ENCODE measurements at regions not wholly inside any gene's neighbourhood (a gene's known extent, or its start where the extent isn't known, plus 50 kb on each side); places are given as distances from the start of the nearest gene placed in this dataset.

GRCh38 chr6:135651964-135652755, 154.6 kb upstream of the AHI1 start (continued):
- TF ChIP-seq CREB1 (CRISPR knock-in tag; IDR thresholded peaks at IDR 0.05; ENCODE audit: low read depth) (no peak), STAT1 (IDR thresholded peaks at IDR 0.05; ENCODE audit: unreplicated experiment) (no peak), ZNF114 (CRISPR knock-in tag; IDR thresholded peaks at IDR 0.05) (no peak), NANOG (IDR thresholded peaks at IDR 0.05; ENCODE audit: borderline replicate concordance) (no peak), EZH2 (IDR thresholded peaks at IDR 0.05; ENCODE audit: low read depth, unreplicated experiment) (no peak), EZH2phosphoT487 (IDR thresholded peaks at IDR 0.05; ENCODE audit: unreplicated experiment) (no peak)

GRCh38 chr6:135655055-135655454, 157.5 kb upstream of the AHI1 start:
- H3K27me3 ChIP-seq (ENCODE audit: insufficient read depth) = no peaks in the 10 kb centered on the region
- Mint-ChIP-seq H3K4me1 (peaks cover 3% of the 10 kb centered on the region), H3K27ac (no peak overlapping the region), H3K4me3 (no peak overlapping the region), H3K9me3 (peaks cover 29% of the 10 kb centered on the region), H3K27me3 (ENCODE audit: insufficient read depth, low read depth, poor library complexity) (no peaks in the 10 kb centered on the region), H3K36me3 (ENCODE audit: low read depth) (peaks cover 11% of the 10 kb centered on the region; the same call in 2 of the 3 replicates)
- H3K4me2 ChIP-seq = no peak overlapping the region
- no peak for DNase-seq (ENCODE audit: low spot score)
- TF ChIP-seq NANOG (IDR thresholded peaks at IDR 0.05; ENCODE audit: borderline replicate concordance) (no peak), CREB1 (CRISPR knock-in tag; IDR thresholded peaks at IDR 0.05; ENCODE audit: low read depth) (no peak), REST (IDR thresholded peaks at IDR 0.05; ENCODE audit: unreplicated experiment) (no peak), POLR2AphosphoS5 (IDR thresholded peaks at IDR 0.05; ENCODE audit: low read depth) (no peak), EZH2phosphoT487 (IDR thresholded peaks at IDR 0.05; ENCODE audit: unreplicated experiment) (no peak), STAT1 (IDR thresholded peaks at IDR 0.05; ENCODE audit: unreplicated experiment) (no peak), ZNF114 (CRISPR knock-in tag; IDR thresholded peaks at IDR 0.05) (no peak), JUNB (IDR thresholded peaks at IDR 0.05; ENCODE audit: unreplicated experiment) (no peak)
- ATAC-seq = no peak
- H3K4me3 ChIP-seq = no peak overlapping the region
- no peaks in the 10 kb centered on the region for H3F3A ChIP-seq (replicated peaks; ENCODE audit: low read depth)
- no peaks in the 10 kb centered on the region for H3K79me2 ChIP-seq (replicated peaks; ENCODE audit: insufficient read depth)
- H3K36me3 ChIP-seq (ENCODE audit: insufficient read depth) = no peaks in the 10 kb centered on the region
- no peaks in the 10 kb centered on the region for H3K4me1 ChIP-seq (ENCODE audit: insufficient read depth)
- no peaks in the 10 kb centered on the region; the same call in 1 of the 2 replicates for H3K9me2 ChIP-seq (ENCODE audit: insufficient read depth)
- no peaks in the 10 kb centered on the region for H4K20me1 ChIP-seq (replicated peaks; ENCODE audit: insufficient read depth)
- no peak overlapping the region for H3K27ac ChIP-seq (ENCODE audit: low read depth)
- no peak overlapping the region for H2AFZ ChIP-seq

- H3K4me1 Mint-ChIP-seq = peaks cover under 1% of the 10 kb centered on the region
- Histone ChIP-seq H3K4me3 (no peak overlapping the region), H3K36me3 (ENCODE audit: insufficient read depth) (no peaks in the 10 kb centered on the region), H3K27ac (ENCODE audit: low read depth) (no peak overlapping the region), H3F3A (replicated peaks; ENCODE audit: low read depth) (no peaks in the 10 kb centered on the region), H3K4me1 (ENCODE audit: insufficient read depth) (no peaks in the 10 kb centered on the region), H3K27me3 (ENCODE audit: insufficient read depth) (no peaks in the 10 kb centered on the region), H3K79me2 (replicated peaks; ENCODE audit: insufficient read depth) (no peaks in the 10 kb centered on the region), H4K20me1 (replicated peaks; ENCODE audit: insufficient read depth) (no peaks in the 10 kb centered on the region), H3K9me2 (ENCODE audit: insufficient read depth) (no peaks in the 10 kb centered on the region), H3K4me2 (no peak overlapping the region), H2AFZ (no peak overlapping the region)
- peaks cover 12% of the 10 kb centered on the region for H3K9me3 Mint-ChIP-seq
- H3K27ac Mint-ChIP-seq = no peak overlapping the region
- H3K4me3 Mint-ChIP-seq = no peak overlapping the region
- DNase-seq (ENCODE audit: low spot score) = no peak
- peaks cover 1% of the 10 kb centered on the region; the same call in 2 of the 3 replicates for H3K36me3 Mint-ChIP-seq (ENCODE audit: low read depth)
- H3K27me3 Mint-ChIP-seq (ENCODE audit: insufficient read depth, low read depth, poor library complexity) = no peaks in the 10 kb centered on the region
- ATAC-seq = no peak
- no peak for TF ChIP-seq REST (IDR thresholded peaks at IDR 0.05; ENCODE audit: unreplicated experiment)
- TF ChIP-seq EZH2phosphoT487 (IDR thresholded peaks at IDR 0.05; ENCODE audit: unreplicated experiment) = no peak
- no peak for TF ChIP-seq EZH2 (IDR thresholded peaks at IDR 0.05; ENCODE audit: low read depth, unreplicated experiment)
Measured at GRCh38 chr6:135657207-135657606, 159.7 kb upstream of the AHI1 start.

Data from GM23338 (cell line).